ENCODE measurements at regions not wholly inside any gene's neighbourhood (a gene's known extent, or its start where the extent isn't known, plus 50 kb on each side); places are given as distances from the start of the nearest gene placed in this dataset.

DNA sequence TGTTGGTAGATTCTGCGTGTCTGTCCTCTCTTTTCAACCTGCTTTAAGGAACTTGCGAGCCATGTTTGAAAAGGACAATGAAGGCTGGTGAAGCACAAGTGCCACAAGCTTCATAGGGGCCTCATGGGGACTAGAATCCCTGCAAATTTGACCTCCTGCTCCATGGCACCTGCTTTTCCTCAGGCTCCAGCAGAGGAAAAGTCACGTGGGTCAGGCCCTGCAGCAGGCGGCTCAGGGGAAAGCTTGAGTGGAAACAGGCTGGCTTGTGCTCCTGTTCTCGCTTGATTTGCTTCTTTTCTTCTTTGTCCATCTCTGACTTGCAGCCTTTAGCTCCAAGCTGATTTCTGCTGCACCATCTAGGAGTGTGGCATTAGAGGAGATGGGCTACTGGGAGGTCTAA, 187.6 kb upstream of the MAST4 start:
- TF ChIP-seq, protein P1, sequence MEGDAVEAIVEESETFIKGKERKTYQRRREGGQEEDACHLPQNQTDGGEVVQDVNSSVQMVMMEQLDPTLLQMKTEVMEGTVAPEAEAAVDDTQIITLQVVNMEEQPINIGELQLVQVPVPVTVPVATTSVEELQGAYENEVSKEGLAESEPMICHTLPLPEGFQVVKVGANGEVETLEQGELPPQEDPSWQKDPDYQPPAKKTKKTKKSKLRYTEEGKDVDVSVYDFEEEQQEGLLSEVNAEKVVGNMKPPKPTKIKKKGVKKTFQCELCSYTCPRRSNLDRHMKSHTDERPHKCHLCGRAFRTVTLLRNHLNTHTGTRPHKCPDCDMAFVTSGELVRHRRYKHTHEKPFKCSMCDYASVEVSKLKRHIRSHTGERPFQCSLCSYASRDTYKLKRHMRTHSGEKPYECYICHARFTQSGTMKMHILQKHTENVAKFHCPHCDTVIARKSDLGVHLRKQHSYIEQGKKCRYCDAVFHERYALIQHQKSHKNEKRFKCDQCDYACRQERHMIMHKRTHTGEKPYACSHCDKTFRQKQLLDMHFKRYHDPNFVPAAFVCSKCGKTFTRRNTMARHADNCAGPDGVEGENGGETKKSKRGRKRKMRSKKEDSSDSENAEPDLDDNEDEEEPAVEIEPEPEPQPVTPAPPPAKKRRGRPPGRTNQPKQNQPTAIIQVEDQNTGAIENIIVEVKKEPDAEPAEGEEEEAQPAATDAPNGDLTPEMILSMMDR (IDR thresholded peaks at IDR 0.05): no peak
- TF ChIP-seq POLR2A (IDR thresholded peaks at IDR 0.05): no peak
